ENCODE measurements at regions not wholly inside any gene's neighbourhood (a gene's known extent, or its start where the extent isn't known, plus 50 kb on each side); places are given as distances from the start of the nearest gene placed in this dataset.
"Not testable (repeated sequence)": the region's sequence is repeated elsewhere in the genome, so short reads cannot be mapped to it uniquely, and the experiment has no call there.

- TF ChIP-seq, protein P1, sequence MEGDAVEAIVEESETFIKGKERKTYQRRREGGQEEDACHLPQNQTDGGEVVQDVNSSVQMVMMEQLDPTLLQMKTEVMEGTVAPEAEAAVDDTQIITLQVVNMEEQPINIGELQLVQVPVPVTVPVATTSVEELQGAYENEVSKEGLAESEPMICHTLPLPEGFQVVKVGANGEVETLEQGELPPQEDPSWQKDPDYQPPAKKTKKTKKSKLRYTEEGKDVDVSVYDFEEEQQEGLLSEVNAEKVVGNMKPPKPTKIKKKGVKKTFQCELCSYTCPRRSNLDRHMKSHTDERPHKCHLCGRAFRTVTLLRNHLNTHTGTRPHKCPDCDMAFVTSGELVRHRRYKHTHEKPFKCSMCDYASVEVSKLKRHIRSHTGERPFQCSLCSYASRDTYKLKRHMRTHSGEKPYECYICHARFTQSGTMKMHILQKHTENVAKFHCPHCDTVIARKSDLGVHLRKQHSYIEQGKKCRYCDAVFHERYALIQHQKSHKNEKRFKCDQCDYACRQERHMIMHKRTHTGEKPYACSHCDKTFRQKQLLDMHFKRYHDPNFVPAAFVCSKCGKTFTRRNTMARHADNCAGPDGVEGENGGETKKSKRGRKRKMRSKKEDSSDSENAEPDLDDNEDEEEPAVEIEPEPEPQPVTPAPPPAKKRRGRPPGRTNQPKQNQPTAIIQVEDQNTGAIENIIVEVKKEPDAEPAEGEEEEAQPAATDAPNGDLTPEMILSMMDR (IDR thresholded peaks at IDR 0.05) = not testable (repeated sequence)
- TF ChIP-seq POLR2A (IDR thresholded peaks at IDR 0.05) = not testable (repeated sequence)
Observed at GRCh38 chr22:12435890-12436289, 3092.1 kb upstream of the OR11H1 start.

Data from lower leg skin (tissue), 3 donors.